ENCODE measurements at regions not wholly inside any gene's neighbourhood (a gene's known extent, or its start where the extent isn't known, plus 50 kb on each side); places are given as distances from the start of the nearest gene placed in this dataset.

GRCh38 chr20:57009775-57010174 lies 256.7 kb downstream of the BMP7 start:
- no peak for TF ChIP-seq EZH2 (IDR thresholded peaks at IDR 0.05)
- no peak for TF ChIP-seq POLR2AphosphoS5 (IDR thresholded peaks at IDR 0.05; ENCODE audit: borderline replicate concordance, low read depth, low read length)
- TF ChIP-seq FOXP2 (optimal IDR thresholded peaks at IDR 0.05; ENCODE audit: control extremely low read depth, extremely low read length, insufficient read depth) = no peak
